ENCODE measurements at regions not wholly inside any gene's neighbourhood (a gene's known extent, or its start where the extent isn't known, plus 50 kb on each side); places are given as distances from the start of the nearest gene placed in this dataset.

- DNase-seq = no peak
- no peak overlapping the region for H3K9ac ChIP-seq (ENCODE audit: low read length)
These were observed 80.6 kb upstream of the PROKR2 start for GRCh38 chr20:5397393-5397792.

DNA sequence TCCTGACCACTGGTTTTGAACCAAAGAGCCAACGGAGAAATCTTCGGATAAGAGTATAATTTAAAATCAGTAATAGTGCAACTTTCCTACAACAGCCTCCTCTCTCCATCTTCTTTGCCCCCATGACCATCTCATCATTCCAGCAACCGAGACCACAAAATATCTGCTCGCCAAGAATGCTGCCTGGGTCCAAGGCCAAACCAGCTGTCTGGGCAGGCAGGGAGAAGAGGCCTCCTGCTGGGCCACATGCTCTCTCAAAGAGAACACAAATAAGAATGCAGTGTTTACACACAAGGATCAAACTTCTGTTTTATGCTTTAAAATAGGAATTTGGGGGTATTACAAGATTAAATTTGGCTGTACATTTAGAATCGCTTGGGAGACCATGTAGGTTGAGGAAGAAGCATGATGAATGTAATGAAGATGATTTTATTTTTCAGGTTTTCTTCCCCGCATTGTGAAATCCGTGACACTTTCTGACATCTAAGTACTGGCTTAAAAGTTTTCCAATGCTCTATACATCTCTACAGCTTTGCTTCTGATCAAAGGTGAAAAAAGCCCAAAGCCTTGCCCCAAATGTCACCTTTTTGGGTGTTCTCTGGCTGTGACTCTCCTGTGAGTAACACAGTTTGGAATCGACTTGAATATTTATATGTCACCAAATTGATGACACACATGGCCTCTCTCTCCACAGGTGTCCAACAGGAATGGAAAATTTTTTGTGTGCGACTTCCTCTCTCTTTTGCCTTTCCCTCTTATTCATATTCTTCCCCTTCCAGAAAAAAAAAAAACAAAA is 79.4 kb upstream of the PROKR2 start:
- no peaks in the 10 kb centered on the region for H3K4me1 ChIP-seq (ENCODE audit: control insufficient read depth in 2 of 2, insufficient read depth in 2 of 2, low read length in 2 of 2)
- H4K20me1 ChIP-seq (ENCODE audit: control insufficient read depth, insufficient read depth, low read length, poor library complexity, severe bottlenecking) = no peaks in the 10 kb centered on the region
- no peaks in the 10 kb centered on the region for H3K27me3 ChIP-seq (replicated peaks in 1 of 4; ENCODE audit: control extremely low read depth in 1 of 4, control insufficient read depth in 3 of 4, insufficient read depth in 4 of 4, low read length in 3 of 4)
- TF ChIP-seq, protein P1, sequence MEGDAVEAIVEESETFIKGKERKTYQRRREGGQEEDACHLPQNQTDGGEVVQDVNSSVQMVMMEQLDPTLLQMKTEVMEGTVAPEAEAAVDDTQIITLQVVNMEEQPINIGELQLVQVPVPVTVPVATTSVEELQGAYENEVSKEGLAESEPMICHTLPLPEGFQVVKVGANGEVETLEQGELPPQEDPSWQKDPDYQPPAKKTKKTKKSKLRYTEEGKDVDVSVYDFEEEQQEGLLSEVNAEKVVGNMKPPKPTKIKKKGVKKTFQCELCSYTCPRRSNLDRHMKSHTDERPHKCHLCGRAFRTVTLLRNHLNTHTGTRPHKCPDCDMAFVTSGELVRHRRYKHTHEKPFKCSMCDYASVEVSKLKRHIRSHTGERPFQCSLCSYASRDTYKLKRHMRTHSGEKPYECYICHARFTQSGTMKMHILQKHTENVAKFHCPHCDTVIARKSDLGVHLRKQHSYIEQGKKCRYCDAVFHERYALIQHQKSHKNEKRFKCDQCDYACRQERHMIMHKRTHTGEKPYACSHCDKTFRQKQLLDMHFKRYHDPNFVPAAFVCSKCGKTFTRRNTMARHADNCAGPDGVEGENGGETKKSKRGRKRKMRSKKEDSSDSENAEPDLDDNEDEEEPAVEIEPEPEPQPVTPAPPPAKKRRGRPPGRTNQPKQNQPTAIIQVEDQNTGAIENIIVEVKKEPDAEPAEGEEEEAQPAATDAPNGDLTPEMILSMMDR (IDR thresholded peaks at IDR 0.05) = no peak
- TF ChIP-seq EZH2 (IDR thresholded peaks at IDR 0.05; ENCODE audit: borderline replicate concordance, insufficient read depth, low read depth, low read length, poor library complexity, severe bottlenecking) = no peak
- intact Hi-C loops (cut with micrococcal nuclease) = no loop called here
- no peaks in the 10 kb centered on the region for H3K79me2 ChIP-seq (ENCODE audit: control insufficient read depth, insufficient read depth, low read length)
- Mint-ChIP-seq H3K4me3 (no peak overlapping the region), H3K27me3 (peaks cover 31% of the 10 kb centered on the region), H3K9me3 (ENCODE audit: insufficient read depth) (peaks cover 2% of the 10 kb centered on the region), H3K27ac (no peak overlapping the region), H3K4me1 (no peaks in the 10 kb centered on the region)
- CTCF ChIA-PET = no interaction called here
- DNase-seq = no peak
- no peaks in the 10 kb centered on the region for H3K36me3 ChIP-seq (replicated peaks in 1 of 2; ENCODE audit: control extremely low read depth in 1 of 2, control insufficient read depth in 1 of 2, extremely low read depth in 1 of 2, insufficient read depth in 2 of 2, low read length in 1 of 2)
- H2AFZ ChIP-seq (ENCODE audit: insufficient read depth, low read depth, low read length, poor library complexity, severe bottlenecking) = no peak overlapping the region
- H3K9me3 ChIP-seq (ENCODE audit: control extremely low read depth in 1 of 3, control insufficient read depth in 2 of 3, insufficient read depth in 1 of 3, low read length in 2 of 3) = no peaks in the 10 kb centered on the region
- POLR2A ChIA-PET = no interaction called here
- H3K9ac ChIP-seq (ENCODE audit: low read length) = no peak overlapping the region
- H3K27ac ChIP-seq (ENCODE audit: low read length in 2 of 2) = no peak overlapping the region
- no peak for ATAC-seq (ENCODE audit: low read depth)
- WGBS (ENCODE audit: insufficient coverage) = 100% methylated on average over 4 of the region's 9 CpGs
- H3K4me2 ChIP-seq (replicated peaks; ENCODE audit: low read depth, low read length, poor library complexity, severe bottlenecking) = no peak overlapping the region
- H3K4me3 ChIP-seq (ENCODE audit: control extremely low read depth in 1 of 5, extremely low read depth in 1 of 5, insufficient read depth in 1 of 5, low read depth in 2 of 5, low read length in 4 of 5) = no peak overlapping the region

More at GRCh38 chr20:5397393-5397792, 80.6 kb upstream of the PROKR2 start:
- no peak overlapping the region for H3K4me3 ChIP-seq (ENCODE audit: control extremely low read depth in 1 of 5, extremely low read depth in 1 of 5, insufficient read depth in 1 of 5, low read depth in 2 of 5, low read length in 4 of 5)
- H3K27ac Mint-ChIP-seq = no peak overlapping the region
- H3K27me3 ChIP-seq (replicated peaks in 1 of 4; ENCODE audit: control extremely low read depth in 1 of 4, control insufficient read depth in 3 of 4, insufficient read depth in 4 of 4, low read length in 3 of 4) = no peaks in the 10 kb centered on the region
- ChIA-PET CTCF (no interaction called here), POLR2A (no interaction called here)
- intact Hi-C loops (cut with micrococcal nuclease) = no loop called here
- no peak overlapping the region for H2AFZ ChIP-seq (ENCODE audit: insufficient read depth, low read depth, low read length, poor library complexity, severe bottlenecking)
- TF ChIP-seq, protein P1 (IDR thresholded peaks at IDR 0.05) = no peak
- TF ChIP-seq EZH2 (IDR thresholded peaks at IDR 0.05; ENCODE audit: borderline replicate concordance, insufficient read depth, low read depth, low read length, poor library complexity, severe bottlenecking) = no peak
- H3K4me3 Mint-ChIP-seq = no peak overlapping the region
- peaks cover 2% of the 10 kb centered on the region for H3K9me3 Mint-ChIP-seq (ENCODE audit: insufficient read depth)
- H3K4me1 ChIP-seq (ENCODE audit: control insufficient read depth in 2 of 2, insufficient read depth in 2 of 2, low read length in 2 of 2) = no peaks in the 10 kb centered on the region
- no peaks in the 10 kb centered on the region for H3K36me3 ChIP-seq (replicated peaks in 1 of 2; ENCODE audit: control extremely low read depth in 1 of 2, control insufficient read depth in 1 of 2, extremely low read depth in 1 of 2, insufficient read depth in 2 of 2, low read length in 1 of 2)
- no peaks in the 10 kb centered on the region for H3K79me2 ChIP-seq (ENCODE audit: control insufficient read depth, insufficient read depth, low read length)
- H3K9me3 ChIP-seq (ENCODE audit: control extremely low read depth in 1 of 3, control insufficient read depth in 2 of 3, insufficient read depth in 1 of 3, low read length in 2 of 3) = no peaks in the 10 kb centered on the region
- H3K4me1 Mint-ChIP-seq = no peaks in the 10 kb centered on the region
- H4K20me1 ChIP-seq (ENCODE audit: control insufficient read depth, insufficient read depth, low read length, poor library complexity, severe bottlenecking) = no peaks in the 10 kb centered on the region
- WGBS (ENCODE audit: insufficient coverage) = 67% methylated on average over 2 of the region's 2 CpGs
- ATAC-seq (ENCODE audit: low read depth) = no peak
- no peak overlapping the region for H3K27ac ChIP-seq (ENCODE audit: low read length in 2 of 2)
- peaks cover 30% of the 10 kb centered on the region for H3K27me3 Mint-ChIP-seq
- no peak overlapping the region for H3K4me2 ChIP-seq (replicated peaks; ENCODE audit: low read depth, low read length, poor library complexity, severe bottlenecking)
